ENCODE measurements at regions not wholly inside any gene's neighbourhood (a gene's known extent, or its start where the extent isn't known, plus 50 kb on each side); places are given as distances from the start of the nearest gene placed in this dataset.

GRCh38 chr12:43004141-43004540, 414.6 kb upstream of the PRICKLE1 start:
- no peak for TF ChIP-seq CTCF (IDR thresholded peaks at IDR 0.05)
- no peak for TF ChIP-seq POLR2A (IDR thresholded peaks at IDR 0.05)

Measured in Peyer's patch (tissue), 4 donors.